ENCODE measurements at regions not wholly inside any gene's neighbourhood (a gene's known extent, or its start where the extent isn't known, plus 50 kb on each side); places are given as distances from the start of the nearest gene placed in this dataset.

- TF ChIP-seq CTCF (conservative IDR thresholded peaks at IDR 0.05 in 1 of 2, IDR thresholded peaks at IDR 0.05 in 1 of 2; ENCODE audit: low read depth in 1 of 2, low read length in 2 of 2) (no peak), EZH2 (IDR thresholded peaks at IDR 0.05; ENCODE audit: low read length, missing control alignments) (no peak)
These were observed 627.2 kb downstream of the PSAT1 start for GRCh38 chr9:78923966-78924659.
